Endothelial cell of umbilical vein (primary cell): ENCODE measurements at regions not wholly inside any gene's neighbourhood (a gene's known extent, or its start where the extent isn't known, plus 50 kb on each side); places are given as distances from the start of the nearest gene placed in this dataset.

Experiments
- EZH2 ChIP-seq: IDR thresholded peaks from 2 replicates; pipeline ENCODE4 v1.6.1; 2012; ENCODE audit warnings: borderline replicate concordance, low read depth, mild to moderate bottlenecking, moderate library complexity, low read length, inconsistent platforms; ENCODE audit not compliant: severe bottlenecking
- FOS ChIP-seq: IDR thresholded peaks from 2 replicates; pipeline ENCODE4 v1.6.1; 2011; ENCODE audit warnings: mild to moderate bottlenecking, low read length, moderate library complexity, borderline replicate concordance; ENCODE audit not compliant: insufficient read depth
- GATA2 ChIP-seq: IDR thresholded peaks from 2 replicates; pipeline ENCODE4 v1.7.0; 2011; ENCODE audit warnings: low read depth, mild to moderate bottlenecking, moderate library complexity, mixed read lengths, low read length; ENCODE audit not compliant: insufficient read length, insufficient read depth
- MYC ChIP-seq: IDR thresholded peaks from one replicate; pipeline ENCODE4 v1.6.1; 2011; ENCODE audit warnings: mild to moderate bottlenecking, low read depth, low read length
- POLR2A ChIP-seq: IDR thresholded peaks from 2 replicates; pipeline ENCODE4 v1.6.1; 2012; ENCODE audit warnings: low read depth, mild to moderate bottlenecking, control low read depth, low read length
- POLR2AphosphoS5 ChIP-seq: IDR thresholded peaks from 2 replicates; pipeline ENCODE4 v1.6.1; 2012; ENCODE audit warnings: low read depth, mild to moderate bottlenecking, control low read depth, low read length, moderate library complexity; ENCODE audit not compliant: insufficient read depth
- TF ChIP-seq, protein P1 (sequence below), 2 donors: IDR thresholded peaks; 1 replicate in 1 of 2; 2 replicates in 1 of 2; pipeline ENCODE4 v1.5.1; 2011; ENCODE audit warnings: low read length in 2 of 2, mild to moderate bottlenecking in 2 of 2, moderate library complexity in 2 of 2, control low read depth in 1 of 2, inconsistent platforms in 1 of 2, low read depth in 1 of 2; ENCODE audit not compliant: insufficient read depth in 1 of 2; ENCODE audit errors: extremely low read depth in 1 of 2
- TF ChIP-seq, protein P2 (sequence below): IDR thresholded peaks from 2 replicates; pipeline ENCODE4 v1.6.1; 2011; ENCODE audit not compliant: insufficient read depth, insufficient read length

DNA sequence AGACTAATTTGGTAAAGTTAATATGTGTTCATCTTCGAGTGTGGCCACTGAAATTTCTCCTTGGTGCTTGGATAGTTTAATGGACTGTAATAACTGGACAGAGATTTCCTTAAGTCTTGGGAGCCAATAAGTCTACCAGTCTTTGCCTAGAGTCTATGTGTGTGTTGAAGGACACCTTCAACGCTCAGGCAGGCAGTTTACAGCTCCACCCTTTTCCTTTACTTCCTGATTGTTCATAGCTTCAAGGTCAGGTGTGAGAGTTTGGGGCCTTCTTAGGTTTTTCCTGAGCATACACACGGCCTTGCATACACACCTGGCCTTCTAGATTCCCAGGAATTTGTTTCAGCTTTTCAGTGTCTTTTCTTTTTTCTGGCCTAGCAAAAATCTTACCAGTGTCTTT is 355.3 kb upstream of the AMOT start:
- TF ChIP-seq POLR2A, result no peak
- TF ChIP-seq, protein P1, sequence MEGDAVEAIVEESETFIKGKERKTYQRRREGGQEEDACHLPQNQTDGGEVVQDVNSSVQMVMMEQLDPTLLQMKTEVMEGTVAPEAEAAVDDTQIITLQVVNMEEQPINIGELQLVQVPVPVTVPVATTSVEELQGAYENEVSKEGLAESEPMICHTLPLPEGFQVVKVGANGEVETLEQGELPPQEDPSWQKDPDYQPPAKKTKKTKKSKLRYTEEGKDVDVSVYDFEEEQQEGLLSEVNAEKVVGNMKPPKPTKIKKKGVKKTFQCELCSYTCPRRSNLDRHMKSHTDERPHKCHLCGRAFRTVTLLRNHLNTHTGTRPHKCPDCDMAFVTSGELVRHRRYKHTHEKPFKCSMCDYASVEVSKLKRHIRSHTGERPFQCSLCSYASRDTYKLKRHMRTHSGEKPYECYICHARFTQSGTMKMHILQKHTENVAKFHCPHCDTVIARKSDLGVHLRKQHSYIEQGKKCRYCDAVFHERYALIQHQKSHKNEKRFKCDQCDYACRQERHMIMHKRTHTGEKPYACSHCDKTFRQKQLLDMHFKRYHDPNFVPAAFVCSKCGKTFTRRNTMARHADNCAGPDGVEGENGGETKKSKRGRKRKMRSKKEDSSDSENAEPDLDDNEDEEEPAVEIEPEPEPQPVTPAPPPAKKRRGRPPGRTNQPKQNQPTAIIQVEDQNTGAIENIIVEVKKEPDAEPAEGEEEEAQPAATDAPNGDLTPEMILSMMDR (IDR thresholded peaks at IDR 0.05; ENCODE audit: extremely low read depth in 1 of 2, insufficient read depth in 1 of 2, low read depth in 1 of 2, low read length in 2 of 2), result no peak
- no peak for TF ChIP-seq EZH2
- no peak for TF ChIP-seq POLR2AphosphoS5
- no peak for TF ChIP-seq GATA2
- no peak for TF ChIP-seq MYC
- TF ChIP-seq, protein P2, sequence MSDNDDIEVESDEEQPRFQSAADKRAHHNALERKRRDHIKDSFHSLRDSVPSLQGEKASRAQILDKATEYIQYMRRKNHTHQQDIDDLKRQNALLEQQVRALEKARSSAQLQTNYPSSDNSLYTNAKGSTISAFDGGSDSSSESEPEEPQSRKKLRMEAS, result no peak
- no peak for TF ChIP-seq FOS
